Naive B cell (primary cell): ENCODE measurements at regions not wholly inside any gene's neighbourhood (a gene's known extent, or its start where the extent isn't known, plus 50 kb on each side); places are given as distances from the start of the nearest gene placed in this dataset.

ENCODE experiments used
- ATAC-seq, 2 donors: fragments of 150-1000 bp; cut with Tn5 transposase; 2 replicates each; pipeline ENCODE4 v1.10.0; 2021; ENCODE audit warnings: low read depth in 2 of 2, mild to moderate bottlenecking in 2 of 2, moderate library complexity in 2 of 2
- DNase-seq: peaks from one replicate; pipeline ENCODE4 v3.0.0; 2022
- H3K27ac Mint-ChIP-seq, 6 donors: one replicate each; pipeline ENCODE4 v1.8.0; 2020 to 2022; ENCODE audit warnings: mild to moderate bottlenecking in 6 of 6, mixed read lengths in 6 of 6, moderate library complexity in 5 of 6, inconsistent platforms in 2 of 6
- H3K27me3 Mint-ChIP-seq, 3 donors: one replicate each; pipeline ENCODE4 v1.8.0; 2021 to 2022; ENCODE audit warnings: mixed read lengths in 3 of 3, mild to moderate bottlenecking in 1 of 3
- H3K36me3 Mint-ChIP-seq, 2 donors: one replicate each; pipeline ENCODE4 v1.8.0; 2020 to 2022; ENCODE audit warnings: mixed read lengths in 2 of 2, inconsistent platforms in 1 of 2, mild to moderate bottlenecking in 1 of 2
- H3K4me1 Mint-ChIP-seq, 3 donors: one replicate each; pipeline ENCODE4 v1.8.0; 2020 to 2022; ENCODE audit warnings: mixed read lengths in 3 of 3, inconsistent platforms in 1 of 3, mild to moderate bottlenecking in 1 of 3, moderate library complexity in 1 of 3
- H3K4me3 Mint-ChIP-seq, 8 donors: one replicate each; pipeline ENCODE4 v1.8.0; 2020 to 2022; ENCODE audit warnings: mild to moderate bottlenecking in 8 of 8, mixed read lengths in 8 of 8, moderate library complexity in 8 of 8, inconsistent platforms in 2 of 8
- H3K9me3 Mint-ChIP-seq, 7 donors: one replicate each; pipeline ENCODE4 v1.8.0; 2020 to 2022; ENCODE audit warnings: mixed read lengths in 7 of 7, mild to moderate bottlenecking in 5 of 7, inconsistent platforms in 2 of 7, moderate library complexity in 1 of 7

GRCh38 chr10:22058201-22058600, 54.7 kb upstream of the DNAJC1 start:
- Mint-ChIP-seq H3K4me1 (no peaks in the 10 kb centered on the region), H3K36me3 (no peaks in the 10 kb centered on the region), H3K27ac (peak overlapping the region in 1 of 6 donors; percentile 59), H3K27me3 (peaks cover 5 to 17% (median 14%) of the 10 kb centered on the region in 3 donors), H3K4me3 (no peak overlapping the region), H3K9me3 (peaks cover 0 to 13% (median 3%) of the 10 kb centered on the region in 7 donors)
- no peak for DNase-seq
- ATAC-seq, result no peak

GRCh38 chr10:22054961-22055360, 51.4 kb upstream of the DNAJC1 start:
- Mint-ChIP-seq H3K27ac (no peak overlapping the region), H3K27me3 (peaks cover 5 to 13% (median 8%) of the 10 kb centered on the region in 3 donors), H3K4me3 (no peak overlapping the region), H3K4me1 (no peaks in the 10 kb centered on the region), H3K9me3 (peaks cover 0 to 8% (median 2%) of the 10 kb centered on the region in 7 donors), H3K36me3 (no peaks in the 10 kb centered on the region)
- ATAC-seq, result no peak
- no peak for DNase-seq
